ENCODE measurements at regions not wholly inside any gene's neighbourhood (a gene's known extent, or its start where the extent isn't known, plus 50 kb on each side); places are given as distances from the start of the nearest gene placed in this dataset.
"Not testable (repeated sequence)": the region's sequence is repeated elsewhere in the genome, so short reads cannot be mapped to it uniquely, and the experiment has no call there.

- H3K9me3 ChIP-seq (ENCODE audit: control insufficient read depth in 3 of 3, low read length in 3 of 3), result no peaks in the 10 kb centered on the region
- H3K4me1 ChIP-seq (ENCODE audit: control insufficient read depth in 3 of 3, insufficient read depth in 3 of 3, low read length in 3 of 3), result peaks cover 3 to 21% (median 8%) of the 10 kb centered on the region in 3 donors
- peak overlapping the region; percentile 71 to 83 (median 79) for H3K4me3 ChIP-seq (ENCODE audit: low read length in 3 of 3)
- H3K36me3 ChIP-seq (ENCODE audit: control insufficient read depth in 3 of 3, insufficient read depth in 3 of 3, low read length in 3 of 3), result no peaks in the 10 kb centered on the region
- H3K27ac ChIP-seq (ENCODE audit: low read depth, low read length), result peak overlapping the region; percentile 86
- H3K27me3 ChIP-seq (ENCODE audit: control insufficient read depth in 3 of 3, insufficient read depth in 3 of 3, low read length in 3 of 3), result no peaks in the 10 kb centered on the region
- H3K9ac ChIP-seq (ENCODE audit: low read depth in 1 of 3, low read length in 3 of 3), result peak overlapping the region; percentile 80 to 92 (median 89)
These were observed 71.9 kb upstream of the LARP1 start for GRCh38 chr5:154683101-154683880.

DNA sequence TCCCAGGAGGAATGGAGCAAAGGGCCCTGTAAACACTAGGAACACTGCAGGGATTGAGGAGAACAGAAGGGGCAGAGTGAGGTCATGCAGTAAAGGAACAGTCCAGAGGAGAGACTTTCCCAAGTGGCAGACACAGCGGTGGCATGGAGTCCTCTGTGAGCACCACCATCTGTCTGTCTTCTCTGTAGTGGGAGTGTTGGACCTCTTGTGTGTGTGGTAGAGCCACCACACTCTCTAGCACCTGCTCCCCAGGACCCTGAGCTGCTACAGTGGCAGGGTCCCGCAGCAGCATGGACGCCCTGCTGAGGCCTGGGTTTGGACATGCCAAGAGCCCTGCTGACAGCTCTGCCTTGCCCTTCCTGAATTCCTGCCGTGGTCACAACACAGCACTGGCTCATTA lies 75.7 kb upstream of the LARP1 start:
- H3K4me1 ChIP-seq (ENCODE audit: control insufficient read depth in 3 of 3, insufficient read depth in 3 of 3, low read length in 3 of 3), result peaks cover 7 to 16% (median 11%) of the 10 kb centered on the region in 3 donors
- H3K27me3 ChIP-seq (ENCODE audit: control insufficient read depth in 3 of 3, insufficient read depth in 3 of 3, low read length in 3 of 3), result no peaks in the 10 kb centered on the region
- no peaks in the 10 kb centered on the region for H3K9me3 ChIP-seq (ENCODE audit: control insufficient read depth in 3 of 3, low read length in 3 of 3)
- no peaks in the 10 kb centered on the region for H3K36me3 ChIP-seq (ENCODE audit: control insufficient read depth in 3 of 3, insufficient read depth in 3 of 3, low read length in 3 of 3)
- no peak overlapping the region for H3K27ac ChIP-seq (ENCODE audit: low read depth, low read length)
- H3K9ac ChIP-seq (ENCODE audit: low read depth in 1 of 3, low read length in 3 of 3), result no peak overlapping the region
- H3K4me3 ChIP-seq (ENCODE audit: low read length in 3 of 3), result no peak overlapping the region

GRCh38 chr5:154677921-154678320 lies 77.3 kb upstream of the LARP1 start:
- H3K9me3 ChIP-seq (ENCODE audit: control insufficient read depth in 3 of 3, low read length in 3 of 3), result no peaks in the 10 kb centered on the region
- H3K27ac ChIP-seq (ENCODE audit: low read depth, low read length), result peak overlapping the region; percentile 32
- H3K36me3 ChIP-seq (ENCODE audit: control insufficient read depth in 3 of 3, insufficient read depth in 3 of 3, low read length in 3 of 3), result no peaks in the 10 kb centered on the region
- no peak overlapping the region for H3K4me3 ChIP-seq (ENCODE audit: low read length in 3 of 3)
- H3K9ac ChIP-seq (ENCODE audit: low read depth in 1 of 3, low read length in 3 of 3), result no peak overlapping the region
- peaks cover under 1 to 4% (median 3%) of the 10 kb centered on the region in 3 donors for H3K4me1 ChIP-seq (ENCODE audit: control insufficient read depth in 3 of 3, insufficient read depth in 3 of 3, low read length in 3 of 3)
- no peaks in the 10 kb centered on the region for H3K27me3 ChIP-seq (ENCODE audit: control insufficient read depth in 3 of 3, insufficient read depth in 3 of 3, low read length in 3 of 3)

- H3K9me3 ChIP-seq (ENCODE audit: control insufficient read depth in 3 of 3, low read length in 3 of 3), result no peaks in the 10 kb centered on the region
- no peak overlapping the region for H3K9ac ChIP-seq (ENCODE audit: low read depth in 1 of 3, low read length in 3 of 3)
- H3K4me3 ChIP-seq (ENCODE audit: low read length in 3 of 3), result no peak overlapping the region
- H3K27me3 ChIP-seq (ENCODE audit: control insufficient read depth in 3 of 3, insufficient read depth in 3 of 3, low read length in 3 of 3), result no peaks in the 10 kb centered on the region
- no peaks in the 10 kb centered on the region for H3K36me3 ChIP-seq (ENCODE audit: control insufficient read depth in 3 of 3, insufficient read depth in 3 of 3, low read length in 3 of 3)
- H3K27ac ChIP-seq (ENCODE audit: low read depth, low read length), result no peak overlapping the region
- H3K4me1 ChIP-seq (ENCODE audit: control insufficient read depth in 3 of 3, insufficient read depth in 3 of 3, low read length in 3 of 3), result peaks cover 0 to 4% (median 2%) of the 10 kb centered on the region in 3 donors
These were observed 78.7 kb upstream of the LARP1 start for GRCh38 chr5:154676508-154676907.

- H3K27me3 ChIP-seq (ENCODE audit: control insufficient read depth in 3 of 3, insufficient read depth in 3 of 3, low read length in 3 of 3), result no peaks in the 10 kb centered on the region
- H3K4me3 ChIP-seq (ENCODE audit: low read length in 3 of 3), result no peak overlapping the region
- no peak overlapping the region for H3K27ac ChIP-seq (ENCODE audit: low read depth, low read length)
- no peak overlapping the region for H3K9ac ChIP-seq (ENCODE audit: low read depth in 1 of 3, low read length in 3 of 3)
- peaks cover 0 to 4% (median 2%) of the 10 kb centered on the region in 3 donors for H3K4me1 ChIP-seq (ENCODE audit: control insufficient read depth in 3 of 3, insufficient read depth in 3 of 3, low read length in 3 of 3)
- H3K36me3 ChIP-seq (ENCODE audit: control insufficient read depth in 3 of 3, insufficient read depth in 3 of 3, low read length in 3 of 3), result no peaks in the 10 kb centered on the region
- no peaks in the 10 kb centered on the region for H3K9me3 ChIP-seq (ENCODE audit: control insufficient read depth in 3 of 3, low read length in 3 of 3)
These were observed 81.1 kb upstream of the LARP1 start for GRCh38 chr5:154674029-154674428.

DNA sequence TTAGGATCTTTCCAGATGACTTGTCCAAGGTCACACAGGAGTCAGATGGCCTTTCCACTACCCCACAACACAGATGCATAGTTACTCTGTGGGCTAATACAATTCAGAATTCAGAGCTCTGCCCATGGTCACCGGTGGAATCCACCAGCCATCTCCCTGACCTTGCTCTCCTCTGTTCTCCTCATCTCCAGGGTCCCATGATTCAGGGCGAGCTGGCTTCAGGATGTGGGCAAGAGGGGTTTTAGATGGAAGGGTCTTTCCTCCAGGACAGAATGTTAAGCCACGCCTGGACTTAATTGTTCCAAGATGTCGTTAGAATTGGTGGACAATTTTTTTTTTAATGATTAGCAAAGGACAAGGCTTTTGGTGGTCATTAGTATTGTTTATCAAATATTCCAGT lies 81.7 kb upstream of the LARP1 start:
- Histone ChIP-seq H3K9me3 (ENCODE audit: control insufficient read depth in 3 of 3, low read length in 3 of 3) (no peaks in the 10 kb centered on the region), H3K9ac (ENCODE audit: low read depth in 1 of 3, low read length in 3 of 3) (no peak overlapping the region), H3K27ac (ENCODE audit: low read depth, low read length) (no peak overlapping the region), H3K36me3 (ENCODE audit: control insufficient read depth in 3 of 3, insufficient read depth in 3 of 3, low read length in 3 of 3) (no peaks in the 10 kb centered on the region), H3K27me3 (ENCODE audit: control insufficient read depth in 3 of 3, insufficient read depth in 3 of 3, low read length in 3 of 3) (no peaks in the 10 kb centered on the region), H3K4me3 (ENCODE audit: low read length in 3 of 3) (no peak overlapping the region), H3K4me1 (ENCODE audit: control insufficient read depth in 3 of 3, insufficient read depth in 3 of 3, low read length in 3 of 3) (peaks cover 0 to 4% (median 2%) of the 10 kb centered on the region in 3 donors)

GRCh38 chr5:154669913-154670312 lies 85.3 kb upstream of the LARP1 start:
- not testable (repeated sequence) for H3K9ac ChIP-seq (ENCODE audit: low read depth in 1 of 3, low read length in 3 of 3); H3K4me3 ChIP-seq (ENCODE audit: low read length in 3 of 3); H3K9me3 ChIP-seq (ENCODE audit: control insufficient read depth in 3 of 3, low read length in 3 of 3); H3K36me3 ChIP-seq (ENCODE audit: control insufficient read depth in 3 of 3, insufficient read depth in 3 of 3, low read length in 3 of 3); H3K27ac ChIP-seq (ENCODE audit: low read depth, low read length); H3K4me1 ChIP-seq (ENCODE audit: control insufficient read depth in 3 of 3, insufficient read depth in 3 of 3, low read length in 3 of 3); H3K27me3 ChIP-seq (ENCODE audit: control insufficient read depth in 3 of 3, insufficient read depth in 3 of 3, low read length in 3 of 3)

DNA sequence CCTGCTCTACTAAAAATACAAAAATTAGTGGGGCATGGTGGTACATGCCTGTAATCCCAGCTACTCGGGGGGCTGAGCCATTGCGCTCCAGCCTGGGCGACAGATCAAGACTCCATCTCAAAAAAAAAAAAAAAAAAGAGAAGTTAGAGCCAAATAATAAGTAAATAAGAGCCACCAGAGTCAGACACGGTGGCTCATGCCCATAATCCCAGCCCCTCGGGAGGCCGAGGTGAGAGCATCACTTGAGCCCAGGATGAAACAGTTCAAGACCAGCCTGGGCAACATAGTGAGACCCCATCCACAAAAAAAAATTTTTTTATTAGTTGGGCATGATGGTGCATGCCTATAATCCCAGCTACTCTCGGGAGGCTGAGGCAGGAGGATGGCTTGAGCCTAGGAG lies 85.8 kb upstream of the LARP1 start:
- Histone ChIP-seq H3K4me1 (ENCODE audit: control insufficient read depth in 3 of 3, insufficient read depth in 3 of 3, low read length in 3 of 3) (no peaks in the 10 kb centered on the region), H3K36me3 (ENCODE audit: control insufficient read depth in 3 of 3, insufficient read depth in 3 of 3, low read length in 3 of 3) (no peaks in the 10 kb centered on the region), H3K9me3 (ENCODE audit: control insufficient read depth in 3 of 3, low read length in 3 of 3) (peaks cover 0 to 5% (median 0%) of the 10 kb centered on the region in 3 donors), H3K9ac (ENCODE audit: low read depth in 1 of 3, low read length in 3 of 3) (no peak overlapping the region), H3K27ac (ENCODE audit: low read depth, low read length) (no peak overlapping the region), H3K4me3 (ENCODE audit: low read length in 3 of 3) (no peak overlapping the region), H3K27me3 (ENCODE audit: control insufficient read depth in 3 of 3, insufficient read depth in 3 of 3, low read length in 3 of 3) (no peaks in the 10 kb centered on the region)

GRCh38 chr5:154664869-154665268 lies 90.3 kb upstream of the LARP1 start:
- no peak overlapping the region for H3K9ac ChIP-seq (ENCODE audit: low read depth in 1 of 3, low read length in 3 of 3)

GRCh38 chr5:154663424-154663823 lies 91.8 kb upstream of the LARP1 start:
- no peak overlapping the region for H3K4me3 ChIP-seq (ENCODE audit: low read length in 3 of 3)
- H3K27me3 ChIP-seq (ENCODE audit: control insufficient read depth in 3 of 3, insufficient read depth in 3 of 3, low read length in 3 of 3), result no peaks in the 10 kb centered on the region
- H3K27ac ChIP-seq (ENCODE audit: low read depth, low read length), result no peak overlapping the region
- H3K4me1 ChIP-seq (ENCODE audit: control insufficient read depth in 3 of 3, insufficient read depth in 3 of 3, low read length in 3 of 3), result no peaks in the 10 kb centered on the region
- H3K36me3 ChIP-seq (ENCODE audit: control insufficient read depth in 3 of 3, insufficient read depth in 3 of 3, low read length in 3 of 3), result no peaks in the 10 kb centered on the region
- H3K9ac ChIP-seq (ENCODE audit: low read depth in 1 of 3, low read length in 3 of 3), result no peak overlapping the region
- H3K9me3 ChIP-seq (ENCODE audit: control insufficient read depth in 3 of 3, low read length in 3 of 3), result peaks cover 0 to 5% (median 0%) of the 10 kb centered on the region in 3 donors

More at GRCh38 chr5:154664869-154665268, 90.3 kb upstream of the LARP1 start:
- Histone ChIP-seq H3K9me3 (ENCODE audit: control insufficient read depth in 3 of 3, low read length in 3 of 3) (peaks cover 0 to 5% (median 0%) of the 10 kb centered on the region in 3 donors), H3K4me3 (ENCODE audit: low read length in 3 of 3) (no peak overlapping the region), H3K27ac (ENCODE audit: low read depth, low read length) (no peak overlapping the region), H3K36me3 (ENCODE audit: control insufficient read depth in 3 of 3, insufficient read depth in 3 of 3, low read length in 3 of 3) (no peaks in the 10 kb centered on the region), H3K4me1 (ENCODE audit: control insufficient read depth in 3 of 3, insufficient read depth in 3 of 3, low read length in 3 of 3) (no peaks in the 10 kb centered on the region), H3K27me3 (ENCODE audit: control insufficient read depth in 3 of 3, insufficient read depth in 3 of 3, low read length in 3 of 3) (no peaks in the 10 kb centered on the region)
